Loucy (cell line): ENCODE measurements at regions not wholly inside any gene's neighbourhood (a gene's known extent, or its start where the extent isn't known, plus 50 kb on each side); places are given as distances from the start of the nearest gene placed in this dataset.

Experiments
- CTCF ChIP-seq: fragments of 200-600 bp; sonication (generic); conservative IDR thresholded peaks from 2 replicates; pipeline ENCODE4 v1.5.1; 2014; ENCODE audit warnings: mild to moderate bottlenecking, antibody characterized with exemption, low read length
- EZH2phosphoT487 ChIP-seq: fragments of 200-600 bp; IDR thresholded peaks from 2 replicates; pipeline ENCODE4 v1.6.1; 2018; ENCODE audit warnings: antibody characterized with exemption, mild to moderate bottlenecking, moderate library complexity, borderline replicate concordance

- TF ChIP-seq CTCF (no peak), EZH2phosphoT487 (no peak)
Observed at GRCh38 chr7:108997480-108997879, 427.8 kb downstream of the DNAJB9 start.
